ENCODE measurements at regions not wholly inside any gene's neighbourhood (a gene's known extent, or its start where the extent isn't known, plus 50 kb on each side); places are given as distances from the start of the nearest gene placed in this dataset.
A peak's percentile ranks its signal among the peaks of the same experiment; 100 is the strongest.

GRCh38 chr11:66789097-66789890 lies 53.9 kb upstream of the RCE1 start:
- H3K27me3 Mint-ChIP-seq (ENCODE audit: insufficient read depth, unreplicated experiment) = no peaks in the 10 kb centered on the region
- intact Hi-C loops (cut with micrococcal nuclease; ENCODE audit: unreplicated experiment) = loop anchor here (1.0 to 2.0 kb wide), 3 partner anchors 20 to 44 kb away; no protein-coding TSS in a partner anchor
- Histone ChIP-seq H3K36me3 (ENCODE audit: control insufficient read depth, insufficient read depth, low read length) (no peaks in the 10 kb centered on the region), H3K4me1 (peaks cover 37% of the 10 kb centered on the region), H3K4me3 (ENCODE audit: low read depth, low read length) (no peak overlapping the region), H3K9me3 (no peaks in the 10 kb centered on the region), H3K27me3 (replicated peaks; ENCODE audit: control insufficient read depth, insufficient read depth, low read length) (no peaks in the 10 kb centered on the region)
- peak overlapping the region; percentile 65 for H3K4me3 Mint-ChIP-seq (ENCODE audit: unreplicated experiment)
- peaks cover 41% of the 10 kb centered on the region for H3K36me3 Mint-ChIP-seq (ENCODE audit: insufficient read depth, unreplicated experiment)
- peak; percentile 53 to 81 for DNase-seq
- BruUV-seq (replicated peaks) = no TSS peak
- TF ChIP-seq CTCF (IDR thresholded peaks at IDR 0.05; ENCODE audit: insufficient read depth in 1 of 2, low read depth in 1 of 2, low read length in 1 of 2, severe bottlenecking in 1 of 2, unreplicated experiment in 1 of 2) = no peak
- POLR2A ChIA-PET = interaction anchor here (0.6 to 1.9 kb wide), 3 partner anchors 173 to 266 kb away, joined by 3 to 6 read pairs (median 5); partner anchors contain the start of gene RBM14
- H3K27ac Mint-ChIP-seq (ENCODE audit: unreplicated experiment) = peak overlapping the region; percentile 91
- CTCF ChIA-PET = interaction anchor here (0.6 to 1.5 kb wide), 9 partner anchors 45 to 380 kb away, joined by 3 to 5 read pairs (median 3); partner anchors contain the start of genes PELI3 and RBM4B
- peaks cover 45% of the 10 kb centered on the region for H3K4me1 Mint-ChIP-seq (ENCODE audit: low read depth, unreplicated experiment)
- H3K9me3 Mint-ChIP-seq (ENCODE audit: unreplicated experiment) = no peaks in the 10 kb centered on the region

GRCh38 chr11:66787934-66788758 lies 55.1 kb upstream of the RCE1 start:
- ChIA-PET CTCF (interaction anchor here (1.2 to 1.5 kb wide), 2 partner anchors 63 to 110 kb away, joined by 3 read pairs; no protein-coding TSS in a partner anchor), POLR2A (interaction anchor here (0.5 kb wide), 1 partner anchor 385 kb away, joined by 4 read pairs; no protein-coding TSS in a partner anchor)
- no TSS peak for BruUV-seq (replicated peaks)
- no peak for DNase-seq
- peaks cover 45% of the 10 kb centered on the region for H3K4me1 Mint-ChIP-seq (ENCODE audit: low read depth, unreplicated experiment)
- H3K4me3 Mint-ChIP-seq (ENCODE audit: unreplicated experiment) = no peak overlapping the region
- no peaks in the 10 kb centered on the region for H3K9me3 ChIP-seq
- H3K27me3 ChIP-seq (replicated peaks; ENCODE audit: control insufficient read depth, insufficient read depth, low read length) = no peaks in the 10 kb centered on the region
- H3K36me3 ChIP-seq (ENCODE audit: control insufficient read depth, insufficient read depth, low read length) = no peaks in the 10 kb centered on the region
- H3K27ac Mint-ChIP-seq (ENCODE audit: unreplicated experiment) = no peak overlapping the region
- no peaks in the 10 kb centered on the region for H3K27me3 Mint-ChIP-seq (ENCODE audit: insufficient read depth, unreplicated experiment)
- no peak overlapping the region for H3K4me3 ChIP-seq (ENCODE audit: low read depth, low read length)
- intact Hi-C loops (cut with micrococcal nuclease; ENCODE audit: unreplicated experiment) = loop anchor here (2.0 kb wide), 1 partner anchor 19 kb away; no protein-coding TSS in a partner anchor
- no peak for TF ChIP-seq CTCF (IDR thresholded peaks at IDR 0.05; ENCODE audit: insufficient read depth in 1 of 2, low read depth in 1 of 2, low read length in 1 of 2, severe bottlenecking in 1 of 2, unreplicated experiment in 1 of 2)
- peaks cover 37% of the 10 kb centered on the region for H3K4me1 ChIP-seq
- H3K36me3 Mint-ChIP-seq (ENCODE audit: insufficient read depth, unreplicated experiment) = peaks cover 36% of the 10 kb centered on the region
- H3K9me3 Mint-ChIP-seq (ENCODE audit: unreplicated experiment) = no peaks in the 10 kb centered on the region

GRCh38 chr11:66784575-66784974 lies 55.6 kb upstream of the SPTBN2 start:
- Mint-ChIP-seq H3K36me3 (ENCODE audit: insufficient read depth, unreplicated experiment) (peaks cover 21% of the 10 kb centered on the region), H3K4me3 (ENCODE audit: unreplicated experiment) (no peak overlapping the region), H3K27me3 (ENCODE audit: insufficient read depth, unreplicated experiment) (no peaks in the 10 kb centered on the region), H3K27ac (ENCODE audit: unreplicated experiment) (no peak overlapping the region), H3K4me1 (ENCODE audit: low read depth, unreplicated experiment) (peaks cover 27% of the 10 kb centered on the region), H3K9me3 (ENCODE audit: unreplicated experiment) (no peaks in the 10 kb centered on the region)
- Histone ChIP-seq H3K36me3 (ENCODE audit: control insufficient read depth, insufficient read depth, low read length) (peaks cover 1% of the 10 kb centered on the region; the same call in 1 of the 2 replicates), H3K4me1 (peaks cover 18% of the 10 kb centered on the region), H3K27me3 (replicated peaks; ENCODE audit: control insufficient read depth, insufficient read depth, low read length) (no peaks in the 10 kb centered on the region), H3K4me3 (ENCODE audit: low read depth, low read length) (no peak overlapping the region), H3K9me3 (no peaks in the 10 kb centered on the region)
- no peak for TF ChIP-seq CTCF (IDR thresholded peaks at IDR 0.05; ENCODE audit: insufficient read depth in 1 of 2, low read depth in 1 of 2, low read length in 1 of 2, severe bottlenecking in 1 of 2, unreplicated experiment in 1 of 2)
- ChIA-PET CTCF (no interaction called here), POLR2A (no interaction called here)
- DNase-seq = no peak
- intact Hi-C loops (cut with micrococcal nuclease; ENCODE audit: unreplicated experiment) = no loop called here
- no TSS peak for BruUV-seq (replicated peaks)

Data from Caco-2 (cell line).